ENCODE measurements at regions not wholly inside any gene's neighbourhood (a gene's known extent, or its start where the extent isn't known, plus 50 kb on each side); places are given as distances from the start of the nearest gene placed in this dataset.
A peak's percentile ranks its signal among the peaks of the same experiment; 100 is the strongest.

- H3K27me3 ChIP-seq (ENCODE audit: control insufficient read depth in 3 of 3, insufficient read depth in 3 of 3, low read length in 2 of 3) = no peaks in the 10 kb centered on the region
- H3K9ac ChIP-seq (ENCODE audit: insufficient read depth in 1 of 2, low read length in 2 of 2) = no peak overlapping the region
- H3K36me3 ChIP-seq (ENCODE audit: control insufficient read depth in 4 of 4, insufficient read depth in 4 of 4, low read length in 4 of 4) = no peaks in the 10 kb centered on the region
- peaks cover 0 to 15% (median 10%) of the 10 kb centered on the region in 5 donors for H3K4me1 ChIP-seq (ENCODE audit: control insufficient read depth in 5 of 5, insufficient read depth in 5 of 5, low read length in 5 of 5)
- H3K4me3 ChIP-seq = no peak overlapping the region
- DNase-seq = no peak
- no peak for TF ChIP-seq CTCF (IDR thresholded peaks at IDR 0.05; ENCODE audit: control extremely low read depth, extremely low read depth)
- peaks cover 0 to 1% (median 0%) of the 10 kb centered on the region in 4 donors for H3K9me3 ChIP-seq (ENCODE audit: control insufficient read depth in 4 of 4, insufficient read depth in 3 of 4, low read length in 3 of 4)
- 63 to 74% methylated on average over 3 of the region's 3 CpGs for WGBS, 2 donors
- ATAC-seq (ENCODE audit: insufficient read depth, low FRiP score) = no peak
- H3K27ac ChIP-seq (ENCODE audit: low read depth in 1 of 2, low read length in 1 of 2) = no peak overlapping the region
Observed at GRCh38 chr20:57996465-57996864, 232.0 kb downstream of the ANKRD60 start.

- H3K27me3 ChIP-seq (ENCODE audit: control insufficient read depth in 3 of 3, insufficient read depth in 3 of 3, low read length in 2 of 3) = no peaks in the 10 kb centered on the region
- no peak overlapping the region for H3K9ac ChIP-seq (ENCODE audit: insufficient read depth in 1 of 2, low read length in 2 of 2)
- H3K9me3 ChIP-seq (ENCODE audit: control insufficient read depth in 4 of 4, insufficient read depth in 3 of 4, low read length in 3 of 4) = peaks cover 0 to 1% (median 0%) of the 10 kb centered on the region in 4 donors
- no peak overlapping the region for H3K27ac ChIP-seq (ENCODE audit: low read depth in 1 of 2, low read length in 1 of 2)
- TF ChIP-seq CTCF (IDR thresholded peaks at IDR 0.05; ENCODE audit: control extremely low read depth, extremely low read depth) = no peak
- H3K4me3 ChIP-seq = no peak overlapping the region
- peaks cover 0 to 11% (median 3%) of the 10 kb centered on the region in 5 donors for H3K4me1 ChIP-seq (ENCODE audit: control insufficient read depth in 5 of 5, insufficient read depth in 5 of 5, low read length in 5 of 5)
- DNase-seq (peak in 1 of 3 donors; percentile 50), ATAC-seq (ENCODE audit: insufficient read depth, low FRiP score) (no peak)
- 77 to 84% methylated on average over 8 of the region's 8 CpGs for WGBS, 2 donors
- H3K36me3 ChIP-seq (ENCODE audit: control insufficient read depth in 4 of 4, insufficient read depth in 4 of 4, low read length in 4 of 4) = no peaks in the 10 kb centered on the region
Observed at GRCh38 chr20:57995381-57995977, 233.0 kb downstream of the ANKRD60 start.

- ATAC-seq (ENCODE audit: insufficient read depth, low FRiP score) (no peak), DNase-seq (no peak)
- Histone ChIP-seq H3K4me3 (no peak overlapping the region), H3K27me3 (ENCODE audit: control insufficient read depth in 3 of 3, insufficient read depth in 3 of 3, low read length in 2 of 3) (no peaks in the 10 kb centered on the region), H3K27ac (ENCODE audit: low read depth in 1 of 2, low read length in 1 of 2) (no peak overlapping the region), H3K9ac (ENCODE audit: insufficient read depth in 1 of 2, low read length in 2 of 2) (no peak overlapping the region), H3K36me3 (ENCODE audit: control insufficient read depth in 4 of 4, insufficient read depth in 4 of 4, low read length in 4 of 4) (no peaks in the 10 kb centered on the region), H3K9me3 (ENCODE audit: control insufficient read depth in 4 of 4, insufficient read depth in 3 of 4, low read length in 3 of 4) (peaks cover 0 to 1% (median 0%) of the 10 kb centered on the region in 4 donors), H3K4me1 (ENCODE audit: control insufficient read depth in 5 of 5, insufficient read depth in 5 of 5, low read length in 5 of 5) (peaks cover 0 to 5% (median 0%) of the 10 kb centered on the region in 5 donors)
- WGBS, 2 donors = 79 to 91% methylated on average over 19 of the region's 19 CpGs
- TF ChIP-seq CTCF (IDR thresholded peaks at IDR 0.05; ENCODE audit: control extremely low read depth, extremely low read depth) = no peak
Observed at GRCh38 chr20:57993716-57994431, 234.6 kb downstream of the ANKRD60 start.

All from lung (tissue), 11 donors.